ENCODE measurements at regions not wholly inside any gene's neighbourhood (a gene's known extent, or its start where the extent isn't known, plus 50 kb on each side); places are given as distances from the start of the nearest gene placed in this dataset.

- no peaks in the 10 kb centered on the region; the same call in 1 of the 2 replicates for H3K9me3 ChIP-seq (ENCODE audit: insufficient read depth, low read depth)
- no peaks in the 10 kb centered on the region for H3K27me3 ChIP-seq (ENCODE audit: insufficient read depth, low read depth)
- no peak overlapping the region for H3K27ac ChIP-seq
- H2AFZ ChIP-seq, result no peak overlapping the region
- no peaks in the 10 kb centered on the region for H3K36me3 ChIP-seq (ENCODE audit: low read depth)
- H3K4me2 ChIP-seq, result no peak overlapping the region
- POLR2A ChIA-PET (ENCODE audit: unreplicated experiment), result no interaction called here
- no peak for TF ChIP-seq EZH2 (IDR thresholded peaks at IDR 0.05; ENCODE audit: low read depth)
- TF ChIP-seq, protein P1, sequence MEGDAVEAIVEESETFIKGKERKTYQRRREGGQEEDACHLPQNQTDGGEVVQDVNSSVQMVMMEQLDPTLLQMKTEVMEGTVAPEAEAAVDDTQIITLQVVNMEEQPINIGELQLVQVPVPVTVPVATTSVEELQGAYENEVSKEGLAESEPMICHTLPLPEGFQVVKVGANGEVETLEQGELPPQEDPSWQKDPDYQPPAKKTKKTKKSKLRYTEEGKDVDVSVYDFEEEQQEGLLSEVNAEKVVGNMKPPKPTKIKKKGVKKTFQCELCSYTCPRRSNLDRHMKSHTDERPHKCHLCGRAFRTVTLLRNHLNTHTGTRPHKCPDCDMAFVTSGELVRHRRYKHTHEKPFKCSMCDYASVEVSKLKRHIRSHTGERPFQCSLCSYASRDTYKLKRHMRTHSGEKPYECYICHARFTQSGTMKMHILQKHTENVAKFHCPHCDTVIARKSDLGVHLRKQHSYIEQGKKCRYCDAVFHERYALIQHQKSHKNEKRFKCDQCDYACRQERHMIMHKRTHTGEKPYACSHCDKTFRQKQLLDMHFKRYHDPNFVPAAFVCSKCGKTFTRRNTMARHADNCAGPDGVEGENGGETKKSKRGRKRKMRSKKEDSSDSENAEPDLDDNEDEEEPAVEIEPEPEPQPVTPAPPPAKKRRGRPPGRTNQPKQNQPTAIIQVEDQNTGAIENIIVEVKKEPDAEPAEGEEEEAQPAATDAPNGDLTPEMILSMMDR (conservative IDR thresholded peaks at IDR 0.05), result no peak
- intact Hi-C loops (cut with micrococcal nuclease; ENCODE audit: unreplicated experiment), result no loop called here
- peaks cover 37% of the 10 kb centered on the region for H3K4me1 ChIP-seq (replicated peaks; ENCODE audit: insufficient read depth)
- no peaks in the 10 kb centered on the region for H4K20me1 ChIP-seq (ENCODE audit: insufficient read depth)
- no TSS peak for BruUV-seq (replicated peaks)
- no peaks in the 10 kb centered on the region for H3K9me2 ChIP-seq (ENCODE audit: insufficient read depth)
- H3K4me3 ChIP-seq, result no peak overlapping the region
- no peak for DNase-seq
- CTCF ChIA-PET, result no interaction called here
- H3K79me2 ChIP-seq (ENCODE audit: low read depth), result no peaks in the 10 kb centered on the region
- H3F3A ChIP-seq (ENCODE audit: insufficient read depth, low read depth), result peaks cover 33% of the 10 kb centered on the region; the same call in 1 of the 2 replicates
Observed at GRCh38 chr2:43090317-43090716, 136.1 kb downstream of the ZFP36L2 start.

- peak in 1 of 2 experiments; percentile 54 for DNase-seq
- H3K4me2 ChIP-seq, result 0 out of 2 replicates have a peak overlapping the region, but pooled peaks have one; percentile 6
- no peaks in the 10 kb centered on the region for H4K20me1 ChIP-seq (ENCODE audit: insufficient read depth)
- H3K9me3 ChIP-seq (ENCODE audit: insufficient read depth, low read depth), result no peaks in the 10 kb centered on the region; the same call in 1 of the 2 replicates
- peaks cover 50% of the 10 kb centered on the region for H3K4me1 ChIP-seq (replicated peaks; ENCODE audit: insufficient read depth)
- H3F3A ChIP-seq (ENCODE audit: insufficient read depth, low read depth), result peaks cover 51% of the 10 kb centered on the region; the same call in 1 of the 2 replicates
- no peak overlapping the region for H2AFZ ChIP-seq
- no peaks in the 10 kb centered on the region for H3K27me3 ChIP-seq (ENCODE audit: insufficient read depth, low read depth)
- H3K27ac ChIP-seq, result peak overlapping the region; percentile 10
- intact Hi-C loops (cut with micrococcal nuclease; ENCODE audit: unreplicated experiment), result loop anchor here (5.0 kb wide), 1 partner anchor 126 kb away; no protein-coding TSS in a partner anchor
- no peaks in the 10 kb centered on the region for H3K9me2 ChIP-seq (ENCODE audit: insufficient read depth)
- ChIA-PET CTCF (interaction anchor here (1.1 kb wide), 1 partner anchor 14 kb away, joined by 4 read pairs; no protein-coding TSS in a partner anchor), POLR2A (ENCODE audit: unreplicated experiment) (no interaction called here)
- no peak for TF ChIP-seq EZH2 (IDR thresholded peaks at IDR 0.05; ENCODE audit: low read depth)
- TF ChIP-seq, protein P1 (conservative IDR thresholded peaks at IDR 0.05), result no peak
- H3K36me3 ChIP-seq (ENCODE audit: low read depth), result no peaks in the 10 kb centered on the region
- no peaks in the 10 kb centered on the region for H3K79me2 ChIP-seq (ENCODE audit: low read depth)
- BruUV-seq (replicated peaks), result no TSS peak
- H3K4me3 ChIP-seq, result no peak overlapping the region
Observed at GRCh38 chr2:43088143-43089073, 138.0 kb downstream of the ZFP36L2 start.

- no peak for DNase-seq
- Histone ChIP-seq H3K4me3 (no peak overlapping the region), H3K36me3 (ENCODE audit: low read depth) (no peaks in the 10 kb centered on the region), H3K79me2 (ENCODE audit: low read depth) (no peaks in the 10 kb centered on the region), H3K27me3 (ENCODE audit: insufficient read depth, low read depth) (no peaks in the 10 kb centered on the region), H3F3A (ENCODE audit: insufficient read depth, low read depth) (peaks cover 61% of the 10 kb centered on the region; the same call in 1 of the 2 replicates), H4K20me1 (ENCODE audit: insufficient read depth) (no peaks in the 10 kb centered on the region), H3K4me1 (replicated peaks; ENCODE audit: insufficient read depth) (peaks cover 60% of the 10 kb centered on the region), H2AFZ (no peak overlapping the region), H3K9me2 (ENCODE audit: insufficient read depth) (no peaks in the 10 kb centered on the region), H3K9me3 (ENCODE audit: insufficient read depth, low read depth) (no peaks in the 10 kb centered on the region; the same call in 1 of the 2 replicates), H3K27ac (peak overlapping the region; percentile 85), H3K4me2 (peak overlapping the region; percentile 60)
- TF ChIP-seq, protein P1 (conservative IDR thresholded peaks at IDR 0.05), result no peak
- TF ChIP-seq EZH2 (IDR thresholded peaks at IDR 0.05; ENCODE audit: low read depth), result no peak
- ChIA-PET CTCF (interaction anchor here (0.6 to 1.1 kb wide), 2 partner anchors 13 to 63 kb away, joined by 4 read pairs; no protein-coding TSS in a partner anchor), POLR2A (ENCODE audit: unreplicated experiment) (no interaction called here)
- no TSS peak for BruUV-seq (replicated peaks)
- intact Hi-C loops (cut with micrococcal nuclease; ENCODE audit: unreplicated experiment), result loop anchor here (2.0 to 5.0 kb wide), 3 partner anchors 17 to 139 kb away; partner anchors contain the start of gene ZFP36L2
Observed at GRCh38 chr2:43087413-43087812, 139.0 kb downstream of the ZFP36L2 start.

Measured in PC-9 (cell line).